ENCODE measurements at regions not wholly inside any gene's neighbourhood (a gene's known extent, or its start where the extent isn't known, plus 50 kb on each side); places are given as distances from the start of the nearest gene placed in this dataset.

- Histone ChIP-seq H3K4me2 (no peak overlapping the region), H3K9me2 (replicated peaks; ENCODE audit: insufficient read depth) (no peaks in the 10 kb centered on the region), H3K9me3 (ENCODE audit: low read depth) (no peaks in the 10 kb centered on the region), H2AFZ (no peak overlapping the region), H3K79me2 (no peaks in the 10 kb centered on the region), H3K27me3 (no peaks in the 10 kb centered on the region), H3K4me3 (no peak overlapping the region), H3K36me3 (replicated peaks; ENCODE audit: insufficient read depth, low read depth) (no peaks in the 10 kb centered on the region), H3K4me1 (ENCODE audit: insufficient read depth) (no peaks in the 10 kb centered on the region), H3K27ac (no peak overlapping the region), H4K20me1 (ENCODE audit: insufficient read depth, poor library complexity, severe bottlenecking) (no peaks in the 10 kb centered on the region)
- no peak for DNase-seq (ENCODE audit: low spot score)
- TF ChIP-seq EZH2phosphoT487 (IDR thresholded peaks at IDR 0.05; ENCODE audit: low read depth, severe bottlenecking, unreplicated experiment) (no peak), EZH2 (IDR thresholded peaks at IDR 0.05; ENCODE audit: borderline replicate concordance) (no peak), CTCF (IDR thresholded peaks at IDR 0.05; ENCODE audit: poor library complexity) (no peak)
Measured at GRCh38 chr3:167920747-167921146, 175.0 kb downstream of the GOLIM4 start.

- Histone ChIP-seq H3K27ac (no peak overlapping the region), H2AFZ (no peak overlapping the region), H3K4me2 (no peak overlapping the region), H3K4me1 (ENCODE audit: insufficient read depth) (no peaks in the 10 kb centered on the region), H3K9me2 (replicated peaks; ENCODE audit: insufficient read depth) (no peaks in the 10 kb centered on the region), H3K4me3 (no peak overlapping the region), H3K79me2 (no peaks in the 10 kb centered on the region), H4K20me1 (ENCODE audit: insufficient read depth, poor library complexity, severe bottlenecking) (no peaks in the 10 kb centered on the region), H3K36me3 (replicated peaks; ENCODE audit: insufficient read depth, low read depth) (no peaks in the 10 kb centered on the region), H3K9me3 (ENCODE audit: low read depth) (no peaks in the 10 kb centered on the region), H3K27me3 (no peaks in the 10 kb centered on the region)
- TF ChIP-seq EZH2 (IDR thresholded peaks at IDR 0.05; ENCODE audit: borderline replicate concordance): no peak
- no peak for TF ChIP-seq EZH2phosphoT487 (IDR thresholded peaks at IDR 0.05; ENCODE audit: low read depth, severe bottlenecking, unreplicated experiment)
- TF ChIP-seq CTCF (IDR thresholded peaks at IDR 0.05; ENCODE audit: poor library complexity): no peak
- no peak for DNase-seq (ENCODE audit: low spot score)
- WGBS (ENCODE audit: low lambda C conversion rate, missing lambda C conversion rate): 86% methylated on average over 1 of the region's 1 CpG
Measured at GRCh38 chr3:167919590-167919989, 176.1 kb downstream of the GOLIM4 start.

GRCh38 chr3:167918686-167919085 lies 177.0 kb downstream of the GOLIM4 start:
- H3K4me1 ChIP-seq (ENCODE audit: insufficient read depth): no peaks in the 10 kb centered on the region
- H4K20me1 ChIP-seq (ENCODE audit: insufficient read depth, poor library complexity, severe bottlenecking): no peaks in the 10 kb centered on the region
- no peak overlapping the region for H3K27ac ChIP-seq
- no peaks in the 10 kb centered on the region for H3K79me2 ChIP-seq
- no peaks in the 10 kb centered on the region for H3K9me2 ChIP-seq (replicated peaks; ENCODE audit: insufficient read depth)
- TF ChIP-seq EZH2phosphoT487 (IDR thresholded peaks at IDR 0.05; ENCODE audit: low read depth, severe bottlenecking, unreplicated experiment) (no peak), CTCF (IDR thresholded peaks at IDR 0.05; ENCODE audit: poor library complexity) (no peak), EZH2 (IDR thresholded peaks at IDR 0.05; ENCODE audit: borderline replicate concordance) (no peak)
- 67% methylated on average over 2 of the region's 2 CpGs for WGBS (ENCODE audit: low lambda C conversion rate, missing lambda C conversion rate)
- no peak overlapping the region for H3K4me2 ChIP-seq
- H2AFZ ChIP-seq: no peak overlapping the region
- DNase-seq (ENCODE audit: low spot score): no peak
- H3K9me3 ChIP-seq (ENCODE audit: low read depth): no peaks in the 10 kb centered on the region
- no peaks in the 10 kb centered on the region for H3K27me3 ChIP-seq
- no peak overlapping the region for H3K4me3 ChIP-seq
- no peaks in the 10 kb centered on the region for H3K36me3 ChIP-seq (replicated peaks; ENCODE audit: insufficient read depth, low read depth)

- DNase-seq (ENCODE audit: low spot score): no peak
- Histone ChIP-seq H3K9me3 (ENCODE audit: low read depth) (no peaks in the 10 kb centered on the region), H3K36me3 (replicated peaks; ENCODE audit: insufficient read depth, low read depth) (no peaks in the 10 kb centered on the region), H3K4me1 (ENCODE audit: insufficient read depth) (no peaks in the 10 kb centered on the region), H3K4me3 (no peak overlapping the region), H3K27ac (no peak overlapping the region), H3K9me2 (replicated peaks; ENCODE audit: insufficient read depth) (no peaks in the 10 kb centered on the region), H2AFZ (no peak overlapping the region), H3K27me3 (no peaks in the 10 kb centered on the region), H3K79me2 (no peaks in the 10 kb centered on the region), H4K20me1 (ENCODE audit: insufficient read depth, poor library complexity, severe bottlenecking) (no peaks in the 10 kb centered on the region), H3K4me2 (no peak overlapping the region)
- 78% methylated on average over 4 of the region's 4 CpGs for WGBS (ENCODE audit: low lambda C conversion rate, missing lambda C conversion rate)
- TF ChIP-seq EZH2 (IDR thresholded peaks at IDR 0.05; ENCODE audit: borderline replicate concordance) (no peak), EZH2phosphoT487 (IDR thresholded peaks at IDR 0.05; ENCODE audit: low read depth, severe bottlenecking, unreplicated experiment) (no peak), CTCF (IDR thresholded peaks at IDR 0.05; ENCODE audit: poor library complexity) (no peak)
Measured at GRCh38 chr3:167918008-167918596, 177.6 kb downstream of the GOLIM4 start.

Data from hepatocyte (in vitro differentiated cells).